HepG2 (cell line): ENCODE measurements at regions not wholly inside any gene's neighbourhood (a gene's known extent, or its start where the extent isn't known, plus 50 kb on each side); places are given as distances from the start of the nearest gene placed in this dataset.

Source experiments
- ATAC-seq: fragments of 200-7000 bp; cut with Tn5 transposase; 3 replicates; pipeline ENCODE4 v1.9.1; 2020; ENCODE audit warnings: mild to moderate bottlenecking, moderate library complexity
- BruUV-seq: library from RNA; stranded (reverse); fragments of 400-500 nt; replicated peaks from 2 replicates; lab custom pipeline; 2021; lab: Mats Ljungman, UMichigan
- CTCF ChIA-PET: fragments of 300-600 bp; formaldehyde crosslinking; extraction: SDS; loops from one replicate; lab custom pipeline; 2021; ENCODE audit warnings: low total read pairs, inconsistent platforms, low intra/inter-chr PET ratio; lab: Yijun Ruan, JAX
- POLR2A ChIA-PET: fragments of 350-600 bp; sonication (Branson Sonifier 250); formaldehyde crosslinking; loops from one replicate; lab custom pipeline; 2020; ENCODE audit warnings: antibody characterized with exemption, inconsistent platforms; lab: Yijun Ruan, JAX
- DNase-seq: peaks from one replicate; pipeline ENCODE4 v3.0.0-alpha.2; 2015; ENCODE audit warnings: low spot score
- FAIRE-seq: peaks from 3 replicates; lab custom pipeline; 2011; peaks lifted over from hg19 to GRCh38; lab: Jason Lieb, UNC
- H2AFZ ChIP-seq: one replicate; pipeline ENCODE4 v1.6.1; 2011; ENCODE audit warnings: low read length, inconsistent platforms
- H3K27ac ChIP-seq: fragments of 300-600 bp; 3 replicates; pipeline ENCODE4 v1.8.0; 2011; ENCODE audit warnings: mixed run types, mild to moderate bottlenecking, mixed read lengths, low read length, inconsistent platforms; ENCODE audit not compliant: insufficient read depth; ENCODE audit errors: extremely low read length
- H3K27me3 ChIP-seq, 2 experiments: fragments of 200-600 bp in 1 of 2; 2 replicates in 1 of 2; 3 replicates in 1 of 2; pipeline versions ENCODE4 v1.6.0 to v1.8.0; 2011; ENCODE audit warnings: low read length in 2 of 2, mild to moderate bottlenecking in 2 of 2, moderate library complexity in 2 of 2, inconsistent platforms in 1 of 2; ENCODE audit not compliant: insufficient read depth in 2 of 2, control insufficient read depth in 1 of 2
- H3K36me3 ChIP-seq, 2 experiments: fragments of 200-600 bp in 1 of 2; replicated peaks in 1 of 2; 2 replicates in 1 of 2; 3 replicates in 1 of 2; pipeline versions ENCODE4 v1.5.1 to v1.8.0; 2011; ENCODE audit warnings: low read length in 2 of 2, inconsistent platforms in 1 of 2; ENCODE audit not compliant: insufficient read depth in 2 of 2, control insufficient read depth in 1 of 2
- H3K4me1 ChIP-seq: 2 replicates; pipeline ENCODE4 v1.5.1; 2012; ENCODE audit warnings: low read length, inconsistent platforms; ENCODE audit not compliant: insufficient read depth
- H3K4me2 ChIP-seq: 2 replicates; pipeline ENCODE4 v1.6.0; 2011; ENCODE audit warnings: low read depth, low read length, inconsistent platforms
- H3K4me3 ChIP-seq, 3 experiments: fragments of 200-600 bp in 1 of 3; sonication (generic), shearing (Covaris generic) in 1 of 3; replicated peaks in 1 of 3; 2 replicates each; pipeline ENCODE4 v1.5.1; 2011 to 2016; ENCODE audit warnings: low read length in 3 of 3, inconsistent platforms in 2 of 3, low read depth in 2 of 3, mild to moderate bottlenecking in 2 of 3, control low read depth in 1 of 3, mixed read lengths in 1 of 3; ENCODE audit not compliant: insufficient read depth in 1 of 3
- H3K79me2 ChIP-seq: one replicate; pipeline ENCODE4 v1.6.1; 2011; ENCODE audit warnings: low read length, inconsistent platforms; ENCODE audit not compliant: insufficient read depth
- H3K9ac ChIP-seq: 2 replicates; pipeline ENCODE4 v1.6.0; 2011; ENCODE audit warnings: mild to moderate bottlenecking, low read depth, low read length, inconsistent platforms; ENCODE audit not compliant: insufficient read depth
- H3K9me3 ChIP-seq: 2 replicates; pipeline ENCODE4 v1.5.1; 2012; ENCODE audit warnings: mild to moderate bottlenecking, low read length
- H4K20me1 ChIP-seq: 2 replicates; pipeline ENCODE4 v1.6.0; 2011; ENCODE audit warnings: inconsistent platforms, mild to moderate bottlenecking, low read length, moderate library complexity; ENCODE audit not compliant: insufficient read depth
- GRHL1 ChIP-seq: sonication (generic); formaldehyde crosslinking; conservative IDR thresholded peaks from 2 replicates; pipeline ENCODE4 v1.8.0; 2022; ENCODE audit warnings: missing genetic modification reagents
- MXD4 ChIP-seq: IDR thresholded peaks from 2 replicates; pipeline ENCODE4 v1.6.1; 2016; ENCODE audit warnings: mild to moderate bottlenecking, missing biosample characterization, missing genetic modification reagents
- MYPOP ChIP-seq: sonication (generic); formaldehyde crosslinking; IDR thresholded peaks from 2 replicates; pipeline ENCODE4 v1.8.1; 2023; ENCODE audit warnings: mild to moderate bottlenecking, moderate library complexity, missing genetic modification reagents
- NFIB ChIP-seq: sonication (generic); formaldehyde crosslinking; IDR thresholded peaks from 2 replicates; pipeline ENCODE4 v1.9.0; 2021; ENCODE audit warnings: missing genetic modification reagents, mild to moderate bottlenecking, borderline replicate concordance
- PLRG1 ChIP-seq: fragments of 450-650 bp; conservative IDR thresholded peaks from 2 replicates; pipeline ENCODE4 v1.6.1; 2016
- RBFOX2 ChIP-seq: fragments of 200-400 bp; formaldehyde crosslinking; IDR thresholded peaks from 2 replicates; pipeline ENCODE4 v1.6.1; 2017; ENCODE audit warnings: low read depth, mild to moderate bottlenecking, low read length
- SP2 ChIP-seq: sonication (generic); formaldehyde crosslinking; IDR thresholded peaks from 2 replicates; pipeline ENCODE4 v1.5.1; 2020; ENCODE audit warnings: mild to moderate bottlenecking, missing genetic modification reagents
- ZNF780A ChIP-seq: sonication (generic); formaldehyde crosslinking; IDR thresholded peaks from 2 replicates; pipeline ENCODE4 v1.8.0; 2022; ENCODE audit warnings: mild to moderate bottlenecking, missing genetic modification reagents, moderate library complexity
- ZNF781 ChIP-seq: sonication (generic); formaldehyde crosslinking; IDR thresholded peaks from 2 replicates; pipeline ENCODE4 v1.5.1; 2020; ENCODE audit warnings: borderline replicate concordance, mild to moderate bottlenecking, missing genetic modification reagents; ENCODE audit errors: not compliant biosample characterization
- WGBS: methylation state at CpG from one replicate; pipeline ENCODE4 v1.1.6; 2017; ENCODE audit warnings: low lambda C conversion rate; 5-methylcytosine and 5-hydroxymethylcytosine counted together
- in situ Hi-C: cut with HindIII; loops from 2 replicates; pipeline ENCODE4 v1.10.0; 2017; ENCODE audit warnings: low pct_unique_long_range_greater_than_20kb; ENCODE audit not compliant: extremely low pct_ligation_motif_present
- intact Hi-C: fragments of 100-400 bp; cut with micrococcal nuclease; formaldehyde crosslinking; loops from one replicate; pipeline ENCODE4 v1.10.0; 2022; ENCODE audit not compliant: unreplicated experiment

GRCh38 chr3:153073636-153074035 lies 88.4 kb upstream of the RAP2B start (continued):
- TF ChIP-seq ZNF781 (CRISPR knock-in tag) (no peak), GRHL1 (CRISPR knock-in tag) (no peak), SP2 (no peak), MYPOP (CRISPR knock-in tag) (no peak), RBFOX2 (no peak), ZNF780A (CRISPR knock-in tag) (no peak), NFIB (CRISPR knock-in tag) (no peak), MXD4 (CRISPR knock-in tag) (no peak)

GRCh38 chr3:153078826-153079225 lies 83.2 kb upstream of the RAP2B start:
- Histone ChIP-seq H3K9ac (no peak overlapping the region), H4K20me1 (no peaks in the 10 kb centered on the region), H3K27me3 (no peaks in the 10 kb centered on the region), H3K4me2 (no peak overlapping the region), H3K9me3 (no peaks in the 10 kb centered on the region), H3K27ac (no peak overlapping the region), H3K36me3 (no peaks in the 10 kb centered on the region), H3K79me2 (no peaks in the 10 kb centered on the region), H3K4me1 (no peaks in the 10 kb centered on the region), H3K4me3 (no peak overlapping the region), H2AFZ (no peak overlapping the region)
- CTCF ChIA-PET = no interaction called here
- intact Hi-C loops (no loop called here), in situ Hi-C loops (no loop called here)
- ATAC-seq (no peak), DNase-seq (no peak), FAIRE-seq (no peak)
- BruUV-seq = no TSS peak
- no peak for TF ChIP-seq PLRG1
- POLR2A ChIA-PET = no interaction called here
- WGBS = 53% methylated on average over 6 of the region's 7 CpGs
